Right atrium auricular region (tissue), 2 donors: ENCODE measurements at regions not wholly inside any gene's neighbourhood (a gene's known extent, or its start where the extent isn't known, plus 50 kb on each side); places are given as distances from the start of the nearest gene placed in this dataset.
"Not testable (repeated sequence)": the region's sequence is repeated elsewhere in the genome, so short reads cannot be mapped to it uniquely, and the experiment has no call there.

Source experiments
- DNase-seq: peaks from one replicate; pipeline ENCODE4 v3.0.0-alpha.2; 2019; ENCODE audit warnings: low spot score
- H3K27ac ChIP-seq, 2 donors: fragments of 200-600 bp; sonication (generic); 1 replicate in 1 of 2; 2 replicates in 1 of 2; pipeline ENCODE4 v1.5.1; 2016 to 2019
- H3K27me3 ChIP-seq, 2 donors: fragments of 200-600 bp; sonication (generic); one replicate each; pipeline versions ENCODE4 v1.5.1 to v1.6.0; 2017 to 2019
- H3K36me3 ChIP-seq: fragments of 200-600 bp; sonication (generic); one replicate; pipeline ENCODE4 v1.5.1; 2016
- H3K4me1 ChIP-seq, 2 donors: fragments of 200-600 bp; sonication (generic); one replicate each; pipeline versions ENCODE4 v1.5.1 to v1.6.0; 2017 to 2019
- H3K4me3 ChIP-seq, 2 donors: fragments of 200-600 bp; sonication (generic); 1 replicate in 1 of 2; 2 replicates in 1 of 2; pipeline ENCODE4 v1.5.1; 2017 to 2019; ENCODE audit warnings: mild to moderate bottlenecking in 1 of 2, moderate library complexity in 1 of 2
- H3K9me3 ChIP-seq, 2 donors: fragments of 200-600 bp; sonication (generic); one replicate each; pipeline ENCODE4 v1.5.1; 2019
- CTCF ChIP-seq, 2 donors: fragments of 200-600 bp; sonication (generic); IDR thresholded peaks; one replicate each; pipeline ENCODE4 v1.5.1; 2019; ENCODE audit warnings: antibody characterized with exemption in 2 of 2

- no peak for DNase-seq
- Histone ChIP-seq H3K36me3 (no peaks in the 10 kb centered on the region), H3K9me3 (no peaks in the 10 kb centered on the region), H3K4me1 (no peaks in the 10 kb centered on the region), H3K27ac (no peak overlapping the region), H3K27me3 (no peaks in the 10 kb centered on the region), H3K4me3 (no peak overlapping the region)
- no peak for TF ChIP-seq CTCF (IDR thresholded peaks at IDR 0.05)
Measured at GRCh38 chr2:62391696-62392095, 114.3 kb downstream of the TMEM17 start.

- not testable (repeated sequence) for H3K4me3 ChIP-seq, H3K36me3 ChIP-seq, H3K4me1 ChIP-seq, H3K27me3 ChIP-seq, DNase-seq, H3K27ac ChIP-seq, H3K9me3 ChIP-seq
Measured at GRCh38 chr2:62386378-62386777, 119.6 kb downstream of the TMEM17 start.

GRCh38 chr2:62383846-62384245 is 122.1 kb downstream of the TMEM17 start:
- Histone ChIP-seq H3K9me3 (no peaks in the 10 kb centered on the region), H3K36me3 (no peaks in the 10 kb centered on the region), H3K27ac (no peak overlapping the region), H3K27me3 (no peaks in the 10 kb centered on the region), H3K4me3 (no peak overlapping the region), H3K4me1 (no peaks in the 10 kb centered on the region)
- no peak for DNase-seq
- no peak for TF ChIP-seq CTCF (IDR thresholded peaks at IDR 0.05)

- no peak for DNase-seq
- H3K4me1 ChIP-seq: no peaks in the 10 kb centered on the region
- H3K9me3 ChIP-seq: no peaks in the 10 kb centered on the region
- no peaks in the 10 kb centered on the region for H3K27me3 ChIP-seq
- TF ChIP-seq CTCF (IDR thresholded peaks at IDR 0.05): no peak
- H3K36me3 ChIP-seq: no peaks in the 10 kb centered on the region
- H3K4me3 ChIP-seq: no peak overlapping the region
- no peak overlapping the region for H3K27ac ChIP-seq
Measured at GRCh38 chr2:62382757-62383156, 123.2 kb downstream of the TMEM17 start.

- Histone ChIP-seq H3K4me1 (no peaks in the 10 kb centered on the region), H3K4me3 (no peak overlapping the region), H3K27ac (no peak overlapping the region), H3K36me3 (no peaks in the 10 kb centered on the region), H3K27me3 (no peaks in the 10 kb centered on the region), H3K9me3 (no peaks in the 10 kb centered on the region)
- no peak for TF ChIP-seq CTCF (IDR thresholded peaks at IDR 0.05)
- no peak for DNase-seq
Measured at GRCh38 chr2:62382122-62382521, 123.9 kb downstream of the TMEM17 start.

- H3K27ac ChIP-seq: no peak overlapping the region
- no peaks in the 10 kb centered on the region for H3K9me3 ChIP-seq
- no peaks in the 10 kb centered on the region for H3K4me1 ChIP-seq
- no peaks in the 10 kb centered on the region for H3K27me3 ChIP-seq
- H3K4me3 ChIP-seq: no peak overlapping the region
- H3K36me3 ChIP-seq: no peaks in the 10 kb centered on the region
- no peak for TF ChIP-seq CTCF (IDR thresholded peaks at IDR 0.05)
- no peak for DNase-seq
Measured at GRCh38 chr2:62381656-62382055, 124.3 kb downstream of the TMEM17 start.
